GM12892 (cell line): ENCODE measurements at regions not wholly inside any gene's neighbourhood (a gene's known extent, or its start where the extent isn't known, plus 50 kb on each side); places are given as distances from the start of the nearest gene placed in this dataset.
"Not testable (repeated sequence)": the region's sequence is repeated elsewhere in the genome, so short reads cannot be mapped to it uniquely, and the experiment has no call there.

Experiments
- DNase-seq: peaks from one replicate; pipeline ENCODE4 v3.0.0; 2011; ENCODE audit not compliant: insufficient read length
- FAIRE-seq: peaks from 2 replicates; lab custom pipeline; 2011; peaks lifted over from hg19 to GRCh38; lab: Jason Lieb, UNC

GRCh38 chr13:46437808-46438404 is 50.9 kb upstream of the RUBCNL start:
- FAIRE-seq, DNase-seq: not testable (repeated sequence)
